Motor neuron (in vitro differentiated cells): ENCODE measurements at regions not wholly inside any gene's neighbourhood (a gene's known extent, or its start where the extent isn't known, plus 50 kb on each side); places are given as distances from the start of the nearest gene placed in this dataset.
A peak's percentile ranks its signal among the peaks of the same experiment; 100 is the strongest.

Experiments
- ATAC-seq, 8 experiments: fragments of 200-7000 bp; cut with Tn5 transposase; replicated peaks in 6 of 8; 2 replicates each; pipeline ENCODE4 v1.8.0; 2021; ENCODE audit warnings: mild to moderate bottlenecking in 8 of 8, moderate library complexity in 8 of 8
- H3K27ac ChIP-seq, 2 donors: fragments of 250-450 bp; sonication (Bioruptor Pico); 2 replicates each; pipeline ENCODE4 v1.9.0; 2021; ENCODE audit warnings: antibody characterized with exemption in 2 of 2, mild to moderate bottlenecking in 2 of 2, moderate library complexity in 1 of 2
- H3K4me1 ChIP-seq, 2 donors: fragments of 250-450 bp; sonication (Bioruptor Pico); replicated peaks in 1 of 2; 2 replicates each; pipeline ENCODE4 v1.6.1; 2021; ENCODE audit warnings: antibody characterized with exemption in 2 of 2, mild to moderate bottlenecking in 2 of 2, moderate library complexity in 1 of 2
- H3K4me3 ChIP-seq, 5 donors: fragments of 250-450 bp; sonication (Bioruptor Pico); 2 replicates each; pipeline ENCODE4 v1.9.0; 2021; ENCODE audit warnings: antibody characterized with exemption in 5 of 5, mild to moderate bottlenecking in 5 of 5, moderate library complexity in 4 of 5
- WGBS, 10 experiments: fragments of 450-650 bp; shearing (Covaris generic); methylation state at CpG; one replicate each; pipeline ENCODE4 v1.0.0; 2022; 5-methylcytosine and 5-hydroxymethylcytosine counted together
- in situ Hi-C, 9 experiments: fragments of 400-800 bp; cut with MboI; loops; one replicate each; pipeline ENCODE4 v1.15.0; 2021; ENCODE audit warnings: low sequenced_read_pairs in 9 of 9, low pct_unique_long_range_greater_than_20kb in 2 of 9; ENCODE audit not compliant: unreplicated experiment in 9 of 9

DNA sequence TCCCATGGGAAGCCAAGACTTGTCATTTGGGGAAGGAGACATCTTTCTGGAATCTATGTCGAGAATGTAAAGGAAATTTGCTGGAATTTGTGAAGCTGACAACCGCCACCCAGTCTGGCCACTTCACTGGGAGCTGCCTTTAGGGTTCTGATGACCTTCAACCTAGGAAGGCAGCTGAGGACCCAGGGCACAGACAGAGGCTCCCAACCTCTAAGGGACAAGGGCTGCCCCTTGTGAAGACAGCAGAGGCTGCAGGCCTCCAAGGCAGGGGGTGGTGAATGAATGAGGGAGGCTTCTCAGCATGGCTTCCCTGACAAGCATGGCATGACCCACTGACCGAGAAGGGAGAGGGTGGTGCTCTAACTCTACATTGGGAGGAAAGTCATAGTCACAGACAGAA is 128.9 kb upstream of the ASB18 start:
- Histone ChIP-seq H3K4me1 (peaks cover 11% of the 10 kb centered on the region in 2 donors), H3K27ac (no peak overlapping the region), H3K4me3 (no peak overlapping the region)
- WGBS, 10 experiments, result 67 to 100% (median 100%) methylated on average over 1 to 2 of the region's 3 CpGs; no CpG with 5 or more reads in 4 of the 10 experiments
- no peak for ATAC-seq
- in situ Hi-C loops, result no loop called here

DNA sequence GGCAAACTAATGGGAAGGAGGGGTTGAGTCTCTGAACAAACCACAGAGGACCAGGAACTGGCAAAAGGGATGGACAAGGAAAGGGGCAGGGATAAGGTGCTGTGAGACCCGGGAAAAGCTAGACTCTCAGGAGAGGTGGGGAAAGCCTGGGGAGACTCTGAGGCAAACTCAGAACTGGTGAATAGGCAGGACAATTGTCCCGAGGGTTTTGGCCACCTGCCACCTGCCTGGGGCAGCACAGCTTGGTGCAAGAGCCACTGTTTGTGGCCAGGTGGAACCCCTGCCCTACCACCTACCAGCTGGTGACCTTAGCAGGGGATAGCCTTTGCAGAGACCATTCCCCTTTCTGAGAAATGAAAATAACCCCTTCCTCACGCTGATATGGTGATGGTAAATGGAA is 129.4 kb upstream of the ASB18 start:
- H3K4me1 ChIP-seq, result peaks cover 11% of the 10 kb centered on the region in 2 donors
- 0 to 100% (median 58%) methylated on average over 1 to 3 of the region's 3 CpGs; no CpG with 5 or more reads in 6 of the 10 experiments for WGBS, 10 experiments
- no peak overlapping the region for H3K27ac ChIP-seq
- in situ Hi-C loops, result no loop called here
- no peak overlapping the region for H3K4me3 ChIP-seq
- ATAC-seq, result no peak

DNA sequence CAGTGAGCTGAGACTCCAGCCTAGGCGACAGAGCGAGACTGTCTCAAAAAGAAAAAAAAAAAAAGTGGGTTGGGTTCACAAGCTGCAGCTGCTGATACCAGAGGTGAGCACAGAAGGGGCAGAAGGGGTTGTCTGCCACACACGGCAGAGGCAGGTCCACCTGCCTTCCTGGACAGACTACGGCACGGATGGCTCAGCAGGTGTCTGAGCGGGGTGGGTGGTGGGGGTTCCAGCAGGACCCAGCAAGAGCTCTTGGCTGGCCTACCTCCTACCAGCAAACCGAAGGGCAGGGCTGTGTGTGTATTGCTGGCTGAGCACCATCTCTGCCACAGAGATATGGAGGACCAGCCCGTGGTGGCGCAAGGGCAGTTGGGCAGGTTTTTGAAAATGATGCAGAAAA is 130.4 kb upstream of the ASB18 start:
- H3K4me3 ChIP-seq, result no peak overlapping the region
- peaks cover 6 to 7% of the 10 kb centered on the region in 2 donors for H3K4me1 ChIP-seq
- in situ Hi-C loops, result no loop called here
- no peak overlapping the region for H3K27ac ChIP-seq
- ATAC-seq, result no peak
- WGBS, 10 experiments, result 70 to 100% (median 100%) methylated on average over 2 to 3 of the region's 9 CpGs; no CpG with 5 or more reads in 7 of the 10 experiments

DNA sequence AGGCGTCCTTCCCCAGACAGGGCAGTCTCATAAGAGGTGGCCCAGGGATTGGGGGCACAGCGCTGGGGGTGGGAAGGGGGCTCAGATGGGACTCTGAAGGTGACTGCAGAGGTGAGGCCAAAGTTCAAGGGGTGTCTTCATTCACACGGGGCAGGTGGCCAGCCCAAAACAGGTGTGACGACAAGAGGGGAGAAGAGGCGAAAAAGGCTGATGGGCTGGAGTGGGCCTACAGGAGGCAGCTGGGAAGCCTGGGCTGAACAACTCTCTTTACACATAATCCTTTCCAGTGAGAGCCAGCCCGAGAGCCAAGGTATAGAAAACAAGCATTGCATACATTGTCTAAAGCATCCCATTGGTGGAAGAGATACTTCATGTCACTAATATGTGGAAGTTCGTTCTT is 130.9 kb upstream of the ASB18 start:
- 40 to 100% (median 75%) methylated on average over 1 to 3 of the region's 7 CpGs; no CpG with 5 or more reads in 2 of the 10 experiments for WGBS, 10 experiments
- no peak overlapping the region for H3K4me3 ChIP-seq

GRCh38 chr2:236396818-236397350 is 132.7 kb upstream of the ASB18 start:
- in situ Hi-C loops, result no loop called here
- Histone ChIP-seq H3K27ac (no peak overlapping the region), H3K4me3 (no peak overlapping the region), H3K4me1 (peaks cover under 1 to 1% of the 10 kb centered on the region in 2 donors)
- WGBS, 10 experiments, result 49 to 100% (median 93%) methylated on average over 1 to 10 of the region's 13 CpGs; no CpG with 5 or more reads in 2 of the 10 experiments
- no peak for ATAC-seq

More for the DNA sequence above, 130.9 kb upstream of the ASB18 start:
- ATAC-seq, result no peak
- Histone ChIP-seq H3K27ac (no peak overlapping the region), H3K4me1 (peaks cover 2 to 3% of the 10 kb centered on the region in 2 donors)
- in situ Hi-C loops, result no loop called here

- no peak overlapping the region for H3K4me3 ChIP-seq
- 20 to 100% (median 68%) methylated on average over 1 to 2 of the region's 4 CpGs; no CpG with 5 or more reads in 2 of the 10 experiments for WGBS, 10 experiments
- peaks cover 9% of the 10 kb centered on the region in 2 donors for H3K4me1 ChIP-seq
- in situ Hi-C loops, result no loop called here
- ATAC-seq, result no peak
- H3K27ac ChIP-seq, result no peak overlapping the region
Observed at GRCh38 chr2:236397681-236398080, 133.5 kb upstream of the ASB18 start.

GRCh38 chr2:236399409-236399808 is 135.2 kb upstream of the ASB18 start:
- ATAC-seq, result no peak
- H3K27ac ChIP-seq, result no peak overlapping the region
- in situ Hi-C loops, result no loop called here
- H3K4me1 ChIP-seq, result peaks cover 15 to 16% of the 10 kb centered on the region in 2 donors
- H3K4me3 ChIP-seq, result no peak overlapping the region
- whole genome bisulfite sequencing, 10 experiments, result 20 to 100% (median 86%) methylated on average over 1 to 14 of the region's 15 CpGs; no CpG with 5 or more reads in 1 of the 10 experiments

DNA sequence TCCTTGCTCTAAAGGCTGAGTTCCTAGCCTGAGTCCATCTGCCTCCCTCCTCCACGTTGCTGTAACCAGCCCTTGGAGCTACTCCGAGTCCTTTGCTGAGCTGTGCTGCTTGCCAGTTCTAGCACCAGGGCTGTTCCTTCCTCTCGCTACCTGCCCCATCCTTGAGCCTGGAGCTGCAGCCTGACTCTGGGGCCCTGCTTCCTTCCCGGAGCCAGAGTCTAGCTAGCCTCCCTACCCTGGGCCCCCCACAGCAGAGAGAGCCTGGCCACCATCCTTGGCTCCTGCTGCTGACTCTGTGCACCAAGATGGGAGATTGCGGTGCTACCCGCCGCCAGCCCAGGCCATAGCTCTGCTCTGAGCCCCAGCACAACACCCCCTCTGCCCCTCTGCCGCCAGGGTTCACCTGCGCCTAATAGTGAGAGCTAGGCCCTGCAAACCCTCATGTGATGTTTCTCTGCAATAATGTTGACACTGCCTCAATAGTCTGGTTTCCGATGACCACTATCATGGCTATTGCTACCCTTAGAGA is 135.9 kb upstream of the ASB18 start:
- peaks cover 15 to 16% of the 10 kb centered on the region in 2 donors for H3K4me1 ChIP-seq
- no peak overlapping the region for H3K4me3 ChIP-seq
- no peak for ATAC-seq
- in situ Hi-C loops, result no loop called here
- 60 to 100% (median 89%) methylated on average over 1 to 5 of the region's 10 CpGs; no CpG with 5 or more reads in 3 of the 10 experiments for WGBS, 10 experiments
- H3K27ac ChIP-seq, result no peak overlapping the region

DNA sequence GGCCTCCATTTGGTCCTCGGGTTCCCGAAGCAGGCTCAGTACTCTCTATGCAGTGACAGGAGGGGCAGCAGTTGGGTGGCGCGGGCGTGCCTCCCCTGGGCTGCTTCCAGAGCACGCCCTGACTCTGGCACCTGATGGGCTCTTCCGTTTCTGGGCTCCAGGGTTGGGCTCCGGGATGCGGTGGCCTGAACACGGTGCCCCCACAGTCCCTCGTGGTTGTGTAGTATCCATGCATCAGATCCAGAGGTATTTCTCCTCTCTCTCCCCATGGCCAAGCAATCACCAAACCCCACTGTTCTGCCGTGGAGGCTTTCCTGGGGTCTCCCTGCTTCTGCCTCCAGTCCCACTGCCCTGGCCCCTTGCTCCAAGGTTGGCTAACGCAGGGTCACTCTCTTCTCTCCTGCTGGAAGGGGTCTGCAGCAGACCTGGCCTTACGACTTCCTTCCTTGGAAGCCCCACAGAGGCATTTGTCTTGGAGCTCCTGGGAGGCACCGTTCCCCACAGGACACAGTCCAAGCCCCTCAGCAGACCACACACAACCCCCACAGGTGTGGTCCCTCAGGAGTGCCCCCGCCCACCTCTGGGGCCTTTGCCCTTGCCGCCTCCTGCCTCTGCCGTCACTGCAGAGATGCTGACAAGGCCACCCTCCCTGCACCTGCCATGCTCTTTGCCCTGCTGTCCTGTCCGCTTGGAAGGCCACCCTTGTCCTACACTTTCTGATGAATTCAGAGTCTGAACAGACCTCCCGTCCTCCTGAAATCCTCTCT is 136.6 kb upstream of the ASB18 start:
- 49 to 100% (median 98%) methylated on average over 1 to 7 of the region's 20 CpGs; no CpG with 5 or more reads in 6 of the 10 experiments for WGBS, 10 experiments
- in situ Hi-C loops, result no loop called here
- H3K4me3 ChIP-seq, result no peak overlapping the region
- peaks cover 15 to 16% of the 10 kb centered on the region in 2 donors for H3K4me1 ChIP-seq
- no peak for ATAC-seq
- no peak overlapping the region for H3K27ac ChIP-seq

GRCh38 chr2:236402033-236402790 is 138.0 kb upstream of the ASB18 start:
- peaks cover 15 to 16% of the 10 kb centered on the region in 2 donors for H3K4me1 ChIP-seq
- H3K27ac ChIP-seq, result no peak overlapping the region
- in situ Hi-C loops, result no loop called here
- peak in 6 of 8 experiments; percentile 72 to 92 (median 88) for ATAC-seq
- WGBS, 10 experiments, result 0 to 100% (median 38%) methylated on average over 1 to 5 of the region's 12 CpGs; no CpG with 5 or more reads in 2 of the 10 experiments
- no peak overlapping the region for H3K4me3 ChIP-seq

- in situ Hi-C loops, result no loop called here
- Histone ChIP-seq H3K4me3 (no peak overlapping the region), H3K4me1 (peaks cover 15 to 16% of the 10 kb centered on the region in 2 donors), H3K27ac (no peak overlapping the region)
- ATAC-seq, result no peak
- 50 to 100% (median 75%) methylated on average over 2 to 3 of the region's 4 CpGs; no CpG with 5 or more reads in 7 of the 10 experiments for WGBS, 10 experiments
Observed at GRCh38 chr2:236403125-236403524, 138.9 kb upstream of the ASB18 start.

DNA sequence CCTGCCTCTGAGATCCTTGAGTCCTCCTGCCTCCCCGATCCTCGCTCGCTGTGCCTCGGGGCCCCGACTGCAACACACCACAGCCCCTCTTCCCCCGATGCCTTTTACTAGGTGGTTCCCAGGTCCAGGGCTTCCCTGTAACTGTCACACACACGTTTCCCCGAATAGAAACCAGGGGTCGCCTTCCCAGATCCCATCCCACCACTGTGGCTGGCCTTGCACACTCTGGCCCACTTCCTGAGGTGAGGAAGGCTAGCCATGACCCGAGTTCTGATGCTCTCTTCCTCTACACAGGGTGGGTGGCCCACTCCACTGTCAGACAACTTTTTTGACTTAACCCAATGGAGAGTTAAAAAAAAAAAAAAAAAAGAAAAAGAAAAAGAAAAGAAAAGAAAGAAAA is 139.6 kb upstream of the ASB18 start:
- no peak overlapping the region for H3K27ac ChIP-seq
- H3K4me1 ChIP-seq, result peaks cover 15 to 16% of the 10 kb centered on the region in 2 donors
- ATAC-seq, result no peak
- 11 to 100% (median 78%) methylated on average over 1 to 7 of the region's 10 CpGs; no CpG with 5 or more reads in 1 of the 10 experiments for WGBS, 10 experiments
- no peak overlapping the region for H3K4me3 ChIP-seq
- in situ Hi-C loops, result no loop called here

DNA sequence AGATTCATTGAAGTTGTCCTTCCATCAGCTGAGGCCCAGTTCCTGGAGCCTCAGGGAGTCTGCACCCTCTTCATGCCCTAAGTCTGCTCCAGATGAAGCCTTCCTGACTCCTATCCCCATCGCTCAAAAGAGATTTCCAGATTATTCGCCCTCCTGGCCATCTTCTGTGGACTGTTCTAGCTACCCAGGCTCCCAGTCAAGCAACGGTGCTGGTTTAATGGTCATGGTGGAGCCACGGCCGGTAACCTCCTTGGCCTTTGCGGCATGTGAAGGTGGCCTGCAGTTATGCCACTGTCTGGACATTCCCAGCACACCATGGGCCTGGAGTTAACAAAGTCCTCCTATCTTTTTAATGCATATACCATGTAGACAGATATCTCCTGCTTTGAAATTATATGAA is 140.1 kb upstream of the ASB18 start:
- in situ Hi-C loops, result no loop called here
- 60 to 100% (median 92%) methylated on average over 2 to 6 of the region's 6 CpGs; no CpG with 5 or more reads in 3 of the 10 experiments for WGBS, 10 experiments
- ATAC-seq, result no peak
- H3K4me1 ChIP-seq, result peaks cover 15 to 16% of the 10 kb centered on the region in 2 donors
- H3K4me3 ChIP-seq, result no peak overlapping the region
- no peak overlapping the region for H3K27ac ChIP-seq
